Loucy (cell line): ENCODE measurements at regions not wholly inside any gene's neighbourhood (a gene's known extent, or its start where the extent isn't known, plus 50 kb on each side); places are given as distances from the start of the nearest gene placed in this dataset.

ENCODE experiments used
- H2AFZ ChIP-seq: fragments of 200-600 bp; sonication (generic); 2 replicates; pipeline ENCODE4 v1.6.0; 2016; ENCODE audit warnings: antibody characterized with exemption, mild to moderate bottlenecking, low read length, moderate library complexity
- H3F3A ChIP-seq: fragments of 200-600 bp; 2 replicates; pipeline ENCODE4 v1.6.0; 2016; ENCODE audit warnings: antibody characterized with exemption, low read depth, mild to moderate bottlenecking
- H3K27me3 ChIP-seq: fragments of 200-600 bp; sonication (generic); 2 replicates; pipeline ENCODE4 v1.6.1; 2014; ENCODE audit warnings: low read length, mild to moderate bottlenecking; ENCODE audit not compliant: insufficient read depth, poor library complexity, severe bottlenecking
- H3K36me3 ChIP-seq: fragments of 200-600 bp; sonication (generic); 2 replicates; pipeline ENCODE4 v1.6.1; 2016; ENCODE audit warnings: low read length; ENCODE audit not compliant: insufficient read depth
- H3K4me1 ChIP-seq: fragments of 200-600 bp; sonication (generic); 2 replicates; pipeline ENCODE4 v1.5.1; 2014; ENCODE audit warnings: low read length, mild to moderate bottlenecking; ENCODE audit not compliant: insufficient read depth, poor library complexity, severe bottlenecking
- H3K4me2 ChIP-seq: fragments of 200-600 bp; sonication (generic); 2 replicates; pipeline ENCODE4 v1.6.0; 2014; ENCODE audit warnings: antibody characterized with exemption, low read length, low read depth, mild to moderate bottlenecking; ENCODE audit not compliant: poor library complexity, severe bottlenecking
- H3K4me3 ChIP-seq: fragments of 200-600 bp; sonication (generic); 2 replicates; pipeline ENCODE4 v1.5.1; 2014; ENCODE audit warnings: low read length, mild to moderate bottlenecking, mixed read lengths; ENCODE audit not compliant: poor library complexity, severe bottlenecking
- H3K79me2 ChIP-seq: fragments of 200-600 bp; sonication (generic); 2 replicates; pipeline ENCODE4 v1.6.1; 2014; ENCODE audit warnings: low read length; ENCODE audit not compliant: insufficient read depth
- H3K9ac ChIP-seq: fragments of 200-600 bp; sonication (generic); 2 replicates; pipeline ENCODE4 v1.6.0; 2014; ENCODE audit warnings: mild to moderate bottlenecking, low read depth, low read length, moderate library complexity; ENCODE audit not compliant: poor library complexity, severe bottlenecking
- H3K9me2 ChIP-seq: fragments of 200-600 bp; sonication (generic); replicated peaks from 2 replicates; pipeline ENCODE4 v1.6.1; 2016; ENCODE audit warnings: low read depth, low read length, mixed read lengths
- H3K9me3 ChIP-seq: fragments of 200-600 bp; sonication (generic); 2 replicates; pipeline ENCODE4 v1.6.1; 2014; ENCODE audit warnings: mild to moderate bottlenecking, antibody characterized with exemption, low read length, low read depth; ENCODE audit not compliant: insufficient read depth
- H4K20me1 ChIP-seq: fragments of 200-600 bp; sonication (generic); 2 replicates; pipeline ENCODE4 v1.6.0; 2014; ENCODE audit warnings: antibody characterized with exemption, low read length, mild to moderate bottlenecking; ENCODE audit not compliant: insufficient read depth, poor library complexity, severe bottlenecking
- CTCF ChIP-seq: fragments of 200-600 bp; sonication (generic); conservative IDR thresholded peaks from 2 replicates; pipeline ENCODE4 v1.5.1; 2014; ENCODE audit warnings: mild to moderate bottlenecking, antibody characterized with exemption, low read length
- EZH2phosphoT487 ChIP-seq: fragments of 200-600 bp; IDR thresholded peaks from 2 replicates; pipeline ENCODE4 v1.6.1; 2018; ENCODE audit warnings: antibody characterized with exemption, mild to moderate bottlenecking, moderate library complexity, borderline replicate concordance

GRCh38 chr12:97194546-97194945, 268.1 kb upstream of the RMST start:
- Histone ChIP-seq H3K36me3 (no peaks in the 10 kb centered on the region), H3K9me3 (no peaks in the 10 kb centered on the region), H3K4me3 (no peak overlapping the region), H3K9me2 (no peaks in the 10 kb centered on the region), H2AFZ (no peak overlapping the region), H3K27me3 (no peaks in the 10 kb centered on the region), H3K4me2 (no peak overlapping the region), H3K9ac (no peak overlapping the region), H4K20me1 (no peaks in the 10 kb centered on the region), H3K4me1 (no peaks in the 10 kb centered on the region), H3F3A (no peaks in the 10 kb centered on the region), H3K79me2 (no peaks in the 10 kb centered on the region)
- TF ChIP-seq CTCF, result no peak
- no peak for TF ChIP-seq EZH2phosphoT487

- H3K4me3 ChIP-seq, result no peak overlapping the region
- H3K9me3 ChIP-seq, result no peaks in the 10 kb centered on the region
- H3F3A ChIP-seq, result no peaks in the 10 kb centered on the region
- H3K36me3 ChIP-seq, result no peaks in the 10 kb centered on the region
- H3K9ac ChIP-seq, result no peak overlapping the region
- no peak overlapping the region for H2AFZ ChIP-seq
- no peaks in the 10 kb centered on the region for H3K9me2 ChIP-seq
- H4K20me1 ChIP-seq, result no peaks in the 10 kb centered on the region
- H3K79me2 ChIP-seq, result no peaks in the 10 kb centered on the region
- no peak for TF ChIP-seq EZH2phosphoT487
- TF ChIP-seq CTCF, result no peak
- no peaks in the 10 kb centered on the region for H3K4me1 ChIP-seq
- H3K27me3 ChIP-seq, result no peaks in the 10 kb centered on the region
- no peak overlapping the region for H3K4me2 ChIP-seq
Measured at GRCh38 chr12:97200181-97200580, 262.4 kb upstream of the RMST start.

GRCh38 chr12:97203408-97203807, 259.2 kb upstream of the RMST start:
- Histone ChIP-seq H3K36me3 (no peaks in the 10 kb centered on the region), H4K20me1 (no peaks in the 10 kb centered on the region), H3K4me3 (no peak overlapping the region), H3K4me1 (no peaks in the 10 kb centered on the region), H3K9me2 (no peaks in the 10 kb centered on the region), H3K9ac (no peak overlapping the region), H2AFZ (no peak overlapping the region), H3K27me3 (no peaks in the 10 kb centered on the region), H3F3A (no peaks in the 10 kb centered on the region), H3K9me3 (no peaks in the 10 kb centered on the region), H3K79me2 (no peaks in the 10 kb centered on the region), H3K4me2 (no peak overlapping the region)
- TF ChIP-seq CTCF (no peak), EZH2phosphoT487 (no peak)
